ENCODE measurements at regions not wholly inside any gene's neighbourhood (a gene's known extent, or its start where the extent isn't known, plus 50 kb on each side); places are given as distances from the start of the nearest gene placed in this dataset.

- DNase-seq (ENCODE audit: low read depth in 2 of 2): no peak
- H3K4me3 ChIP-seq (replicated peaks in 1 of 2; ENCODE audit: low read depth in 2 of 2, low read length in 2 of 2): no peak overlapping the region
- no peak for TF ChIP-seq CTCF (IDR thresholded peaks at IDR 0.05; ENCODE audit: low read depth, low read length)
Measured at GRCh38 chr3:78048698-78049097, 1008.8 kb downstream of the ROBO2 start.

DNA sequence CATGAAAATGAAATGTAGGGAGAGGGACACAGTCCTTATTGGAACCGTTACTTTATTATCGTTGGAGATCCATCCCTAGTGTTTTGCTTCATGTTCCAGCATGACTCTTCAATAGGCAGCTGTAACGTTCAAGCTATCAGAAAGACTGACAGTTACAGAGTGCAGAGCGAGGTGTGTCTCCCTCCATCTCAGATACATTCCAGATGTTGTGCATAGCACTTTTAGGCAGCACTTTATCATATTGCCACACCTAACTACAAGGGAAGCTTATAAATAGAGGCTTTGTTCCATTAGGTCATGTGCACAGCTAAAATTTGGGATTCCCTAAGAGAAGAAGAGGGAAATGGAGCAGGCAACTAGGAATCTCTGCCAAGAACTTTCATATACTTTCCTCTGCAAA, 1009.6 kb downstream of the ROBO2 start:
- TF ChIP-seq CTCF (IDR thresholded peaks at IDR 0.05; ENCODE audit: low read depth, low read length): no peak
- peak in 1 of 2 donors; percentile 7 for DNase-seq (ENCODE audit: low read depth in 2 of 2)
- no peak overlapping the region for H3K4me3 ChIP-seq (replicated peaks in 1 of 2; ENCODE audit: low read depth in 2 of 2, low read length in 2 of 2)

DNA sequence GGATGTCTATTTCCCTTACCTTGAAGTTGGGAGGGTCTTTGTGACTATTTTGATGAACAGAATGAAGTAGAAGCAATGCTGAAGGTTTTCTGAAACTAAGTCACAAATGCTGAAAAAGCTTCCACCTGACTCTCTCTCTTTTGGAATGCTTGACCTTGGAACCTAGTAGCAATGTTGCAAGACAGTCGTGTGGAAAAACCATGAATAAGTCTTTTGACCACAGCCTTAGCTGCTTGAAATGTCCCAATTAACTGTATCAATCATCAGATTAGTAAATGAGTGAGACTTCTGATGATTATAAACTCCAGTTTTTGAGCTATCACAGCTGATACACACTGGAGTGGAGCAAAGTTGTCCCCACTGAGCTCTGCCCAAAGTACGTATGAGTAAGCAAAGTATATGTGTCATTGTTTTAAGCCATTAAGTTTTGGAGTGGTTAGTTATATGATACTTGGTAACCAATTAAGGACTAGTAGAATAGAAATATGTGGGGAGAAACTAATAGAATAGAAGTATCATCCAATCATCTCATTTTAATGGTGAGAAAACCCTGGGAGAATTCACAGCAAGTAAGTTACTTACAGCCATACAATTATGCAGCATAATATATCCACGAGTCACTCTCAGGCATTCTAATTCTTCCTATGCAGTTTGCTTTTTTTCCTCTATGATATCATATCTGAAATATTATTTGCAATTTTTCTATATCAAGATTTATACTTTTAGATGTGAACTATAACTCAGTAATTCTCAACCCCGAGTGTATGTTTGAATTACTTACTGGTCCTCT, 1010.6 kb downstream of the ROBO2 start:
- peak; percentile 1 to 22 for DNase-seq (ENCODE audit: low read depth in 2 of 2)
- H3K4me3 ChIP-seq (replicated peaks in 1 of 2; ENCODE audit: low read depth in 2 of 2, low read length in 2 of 2): no peak overlapping the region
- TF ChIP-seq CTCF (IDR thresholded peaks at IDR 0.05; ENCODE audit: low read depth, low read length): no peak

DNA sequence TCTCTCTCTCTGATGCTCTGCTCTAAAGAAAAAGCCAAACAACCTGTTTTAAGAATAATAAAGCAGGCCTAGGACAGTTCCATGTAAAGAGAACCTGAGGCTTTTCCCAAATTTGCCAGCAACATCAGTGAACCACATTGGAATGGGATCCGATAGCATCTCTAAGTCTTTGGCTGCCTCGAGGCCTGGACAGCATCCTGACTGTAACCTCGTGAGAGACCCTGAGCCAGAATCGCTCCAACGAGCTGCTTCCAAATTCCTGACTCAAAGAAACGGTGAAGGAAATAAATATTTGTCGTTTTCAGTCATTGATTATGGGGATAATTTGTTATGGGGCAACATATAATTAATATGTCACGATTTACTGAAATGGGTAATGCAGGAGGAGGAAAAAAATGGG, 1012.8 kb downstream of the ROBO2 start:
- H3K4me3 ChIP-seq (replicated peaks in 1 of 2; ENCODE audit: low read depth in 2 of 2, low read length in 2 of 2): no peak overlapping the region
- no peak for TF ChIP-seq CTCF (IDR thresholded peaks at IDR 0.05; ENCODE audit: low read depth, low read length)
- no peak for DNase-seq (ENCODE audit: low read depth in 2 of 2)

GRCh38 chr3:78066287-78066686, 1026.4 kb downstream of the ROBO2 start:
- TF ChIP-seq CTCF (IDR thresholded peaks at IDR 0.05; ENCODE audit: low read depth, low read length): no peak

GRCh38 chr3:78070188-78070587, 1030.3 kb downstream of the ROBO2 start:
- no peak overlapping the region for H3K4me3 ChIP-seq (replicated peaks in 1 of 2; ENCODE audit: low read depth in 2 of 2, low read length in 2 of 2)
- no peak for TF ChIP-seq CTCF (IDR thresholded peaks at IDR 0.05; ENCODE audit: low read depth, low read length)
- DNase-seq (ENCODE audit: low read depth in 2 of 2): no peak

More at GRCh38 chr3:78066287-78066686, 1026.4 kb downstream of the ROBO2 start:
- H3K4me3 ChIP-seq (replicated peaks in 1 of 2; ENCODE audit: low read depth in 2 of 2, low read length in 2 of 2): no peak overlapping the region
- DNase-seq (ENCODE audit: low read depth in 2 of 2): no peak

GRCh38 chr3:78076379-78076778, 1036.5 kb downstream of the ROBO2 start:
- DNase-seq (ENCODE audit: low read depth in 2 of 2): peak in 1 of 2 donors; percentile 13
- H3K4me3 ChIP-seq (replicated peaks in 1 of 2; ENCODE audit: low read depth in 2 of 2, low read length in 2 of 2): no peak overlapping the region
- TF ChIP-seq CTCF (IDR thresholded peaks at IDR 0.05; ENCODE audit: low read depth, low read length): no peak

Measured in cardiac fibroblast (primary cell).